ENCODE measurements at regions not wholly inside any gene's neighbourhood (a gene's known extent, or its start where the extent isn't known, plus 50 kb on each side); places are given as distances from the start of the nearest gene placed in this dataset.

DNA sequence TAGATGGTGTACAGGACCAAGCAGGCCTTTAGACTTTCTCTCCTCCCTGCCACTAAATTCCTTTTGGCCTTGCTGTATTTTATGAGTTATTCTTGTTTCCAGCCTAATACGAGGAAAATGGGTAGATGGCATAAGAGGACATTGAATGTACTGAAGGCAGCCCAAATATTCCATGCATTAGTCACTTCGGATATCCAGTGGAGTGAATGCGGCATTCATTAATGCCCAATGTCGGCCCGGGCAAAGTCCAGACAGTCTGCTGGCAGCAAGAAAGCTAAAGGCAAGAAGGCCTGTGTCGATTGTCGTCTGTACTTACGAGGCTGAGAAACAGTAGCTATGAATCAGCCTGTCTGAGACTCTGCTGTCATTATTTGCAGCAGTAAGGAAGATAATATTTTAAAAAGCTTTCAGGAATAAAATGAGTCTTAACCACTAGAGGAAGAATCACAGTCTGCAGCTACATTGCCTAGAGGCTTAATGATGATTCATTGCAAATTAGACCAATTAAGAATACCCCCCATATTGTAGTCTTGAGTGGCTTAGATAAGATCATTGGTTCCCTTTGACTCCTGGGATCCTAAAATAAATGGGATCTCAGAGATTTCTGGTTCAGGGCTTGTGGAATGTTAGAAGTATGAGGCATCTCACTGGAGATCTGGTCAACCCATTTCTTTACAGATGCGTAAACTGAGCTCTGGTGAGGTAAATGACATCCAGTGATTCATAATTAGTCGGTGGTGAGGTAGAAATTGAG is 534.1 kb upstream of the JAG1 start:
- Histone ChIP-seq H3K36me3 (no peaks in the 10 kb centered on the region), H3K27ac (peak overlapping the region; percentile 57 to 65), H3K27me3 (no peaks in the 10 kb centered on the region), H3K4me3 (no peak overlapping the region), H3K9me3 (no peaks in the 10 kb centered on the region), H3K4me1 (peaks cover 0 to 46% (median 14%) of the 10 kb centered on the region in 4 donors)
- TF ChIP-seq, protein P1, sequence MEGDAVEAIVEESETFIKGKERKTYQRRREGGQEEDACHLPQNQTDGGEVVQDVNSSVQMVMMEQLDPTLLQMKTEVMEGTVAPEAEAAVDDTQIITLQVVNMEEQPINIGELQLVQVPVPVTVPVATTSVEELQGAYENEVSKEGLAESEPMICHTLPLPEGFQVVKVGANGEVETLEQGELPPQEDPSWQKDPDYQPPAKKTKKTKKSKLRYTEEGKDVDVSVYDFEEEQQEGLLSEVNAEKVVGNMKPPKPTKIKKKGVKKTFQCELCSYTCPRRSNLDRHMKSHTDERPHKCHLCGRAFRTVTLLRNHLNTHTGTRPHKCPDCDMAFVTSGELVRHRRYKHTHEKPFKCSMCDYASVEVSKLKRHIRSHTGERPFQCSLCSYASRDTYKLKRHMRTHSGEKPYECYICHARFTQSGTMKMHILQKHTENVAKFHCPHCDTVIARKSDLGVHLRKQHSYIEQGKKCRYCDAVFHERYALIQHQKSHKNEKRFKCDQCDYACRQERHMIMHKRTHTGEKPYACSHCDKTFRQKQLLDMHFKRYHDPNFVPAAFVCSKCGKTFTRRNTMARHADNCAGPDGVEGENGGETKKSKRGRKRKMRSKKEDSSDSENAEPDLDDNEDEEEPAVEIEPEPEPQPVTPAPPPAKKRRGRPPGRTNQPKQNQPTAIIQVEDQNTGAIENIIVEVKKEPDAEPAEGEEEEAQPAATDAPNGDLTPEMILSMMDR (IDR thresholded peaks at IDR 0.05) = no peak
- DNase-seq = peak in 1 of 2 donors; percentile 74
- intact Hi-C loops (cut with DNase I; ENCODE audit: low total_unique reads) = loop anchor here (10.0 kb wide), 1 partner anchor 533 kb away; the partner anchor contains the start of gene JAG1

DNA sequence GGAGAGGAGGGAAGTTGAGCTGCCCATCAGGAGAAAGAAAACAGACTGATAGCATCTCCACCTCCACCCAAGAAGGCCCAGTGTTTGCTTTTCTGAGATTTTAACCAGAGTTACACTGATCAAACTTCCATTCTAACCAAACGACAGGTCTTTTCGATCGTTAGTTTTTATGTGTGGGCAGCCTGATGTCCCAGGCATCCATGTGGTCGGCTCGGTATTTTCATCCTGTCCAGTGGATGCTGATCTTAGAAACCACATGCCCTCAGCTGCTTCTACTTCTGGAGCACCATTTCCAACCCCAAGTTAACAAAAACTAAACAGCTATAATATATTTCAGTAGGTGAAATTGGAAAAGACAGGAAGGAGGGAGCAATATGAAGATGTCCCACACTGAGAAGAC is 536.8 kb upstream of the JAG1 start:
- H3K27ac ChIP-seq = no peak overlapping the region
- intact Hi-C loops (cut with DNase I; ENCODE audit: low total_unique reads) = no loop called here
- peaks cover 0 to 48% (median 13%) of the 10 kb centered on the region in 4 donors for H3K4me1 ChIP-seq
- no peaks in the 10 kb centered on the region for H3K27me3 ChIP-seq
- no peaks in the 10 kb centered on the region for H3K36me3 ChIP-seq
- H3K9me3 ChIP-seq = no peaks in the 10 kb centered on the region
- TF ChIP-seq, protein P1 (IDR thresholded peaks at IDR 0.05) = no peak
- DNase-seq = no peak
- H3K4me3 ChIP-seq = no peak overlapping the region

DNA sequence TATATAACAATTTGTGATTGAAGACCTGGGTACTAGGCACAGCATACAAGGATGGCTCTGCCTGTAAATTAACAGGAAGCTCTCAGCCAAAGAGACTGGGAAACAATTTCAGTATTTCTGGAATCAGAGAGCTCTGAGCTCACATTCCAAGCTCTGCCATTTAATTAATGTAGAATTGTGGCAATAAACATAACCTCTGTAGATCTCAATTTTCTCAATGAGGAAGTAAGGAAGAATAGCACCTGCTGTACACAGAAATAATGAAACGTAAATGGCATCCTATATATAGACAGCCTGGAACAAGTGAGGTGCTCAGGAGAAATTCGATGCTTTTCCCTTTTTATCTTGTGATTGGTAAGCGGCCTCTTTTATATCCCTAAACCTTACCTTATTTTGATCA is 538.5 kb upstream of the JAG1 start:
- no peaks in the 10 kb centered on the region for H3K9me3 ChIP-seq
- H3K4me1 ChIP-seq = peaks cover 0 to 47% (median 16%) of the 10 kb centered on the region in 4 donors
- no peaks in the 10 kb centered on the region for H3K36me3 ChIP-seq
- no peak for DNase-seq
- no peak overlapping the region for H3K27ac ChIP-seq
- intact Hi-C loops (cut with DNase I; ENCODE audit: low total_unique reads) = no loop called here
- TF ChIP-seq, protein P1 (IDR thresholded peaks at IDR 0.05) = no peak
- no peaks in the 10 kb centered on the region for H3K27me3 ChIP-seq
- no peak overlapping the region for H3K4me3 ChIP-seq

DNA sequence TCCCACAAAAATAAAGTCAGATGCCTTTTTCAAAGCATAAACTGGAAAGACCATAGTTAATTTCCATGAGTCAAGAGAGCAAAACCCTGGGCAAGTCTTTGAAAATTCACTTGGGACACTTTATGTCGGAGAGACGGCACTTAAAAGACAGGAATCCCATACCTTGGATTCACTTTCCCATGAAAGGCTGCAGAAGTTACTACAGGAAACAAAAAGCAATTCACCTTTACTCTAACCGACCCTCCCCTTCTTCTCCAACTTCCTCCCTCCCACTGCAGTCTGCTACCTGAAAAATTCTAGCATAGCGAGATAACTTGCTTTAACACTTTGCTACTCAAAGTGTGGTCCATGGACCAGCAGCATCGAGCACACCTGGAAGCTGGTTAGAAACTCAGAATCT is 539.1 kb upstream of the JAG1 start:
- DNase-seq = no peak
- intact Hi-C loops (cut with DNase I; ENCODE audit: low total_unique reads) = no loop called here
- Histone ChIP-seq H3K9me3 (no peaks in the 10 kb centered on the region), H3K36me3 (no peaks in the 10 kb centered on the region), H3K27ac (no peak overlapping the region), H3K4me3 (no peak overlapping the region), H3K27me3 (no peaks in the 10 kb centered on the region), H3K4me1 (peaks cover 0 to 47% (median 19%) of the 10 kb centered on the region in 4 donors)
- TF ChIP-seq, protein P1 (IDR thresholded peaks at IDR 0.05) = no peak

DNA sequence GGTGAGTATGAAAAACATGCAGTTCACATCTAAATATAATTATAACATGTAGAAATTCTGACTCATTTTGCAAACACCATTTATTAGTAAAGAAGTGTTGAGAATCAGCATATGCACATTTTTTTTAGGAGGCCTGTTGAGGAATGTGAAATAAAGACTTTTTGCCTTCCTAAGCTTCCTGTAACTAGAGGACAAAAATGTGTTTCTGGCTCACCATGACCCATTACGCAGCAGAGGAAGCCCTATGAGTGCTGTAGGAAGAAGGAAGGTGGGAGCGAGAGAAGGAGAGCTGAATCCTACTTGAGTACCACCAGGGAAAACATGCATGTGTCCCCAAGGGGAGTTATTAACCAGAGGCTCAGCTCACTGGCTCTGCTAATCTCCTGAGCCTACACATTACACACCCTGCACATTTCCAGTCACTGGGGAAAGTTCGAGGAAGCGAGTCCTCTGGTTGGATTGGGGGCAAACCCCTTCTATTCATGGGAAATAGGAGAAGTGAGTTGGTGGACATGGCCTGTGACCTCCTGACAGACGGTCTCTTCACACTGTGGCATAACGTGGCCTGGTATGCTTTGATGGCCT is 540.5 kb upstream of the JAG1 start:
- intact Hi-C loops (cut with DNase I; ENCODE audit: low total_unique reads) = no loop called here
- Histone ChIP-seq H3K4me3 (no peak overlapping the region), H3K9me3 (no peaks in the 10 kb centered on the region), H3K27me3 (no peaks in the 10 kb centered on the region), H3K4me1 (peaks cover 0 to 39% (median 16%) of the 10 kb centered on the region in 4 donors), H3K36me3 (no peaks in the 10 kb centered on the region), H3K27ac (peak overlapping the region; percentile 41 to 45)
- TF ChIP-seq, protein P1 (IDR thresholded peaks at IDR 0.05) = no peak
- DNase-seq = no peak

Data from tibial artery (tissue), 4 donors.